ENCODE measurements at regions not wholly inside any gene's neighbourhood (a gene's known extent, or its start where the extent isn't known, plus 50 kb on each side); places are given as distances from the start of the nearest gene placed in this dataset.

- ChIA-PET POLR2A (no interaction called here), CTCF (no interaction called here)
- DNase-seq: no peak
- Histone ChIP-seq H3K36me3 (ENCODE audit: insufficient read depth, low read length) (no peaks in the 10 kb centered on the region), H3K4me1 (ENCODE audit: insufficient read depth, low read length) (no peaks in the 10 kb centered on the region), H3K27ac (ENCODE audit: low read depth, low read length) (no peak overlapping the region), H3K9me3 (ENCODE audit: low read length) (no peaks in the 10 kb centered on the region), H3K4me3 (ENCODE audit: low read length) (no peak overlapping the region), H3K27me3 (ENCODE audit: insufficient read depth, low read length, poor library complexity, severe bottlenecking) (no peaks in the 10 kb centered on the region)
- Mint-ChIP-seq H3K4me1 (no peaks in the 10 kb centered on the region), H3K36me3 (no peaks in the 10 kb centered on the region), H3K4me3 (no peak overlapping the region), H3K9me3 (peaks cover 0 to 4% (median 0%) of the 10 kb centered on the region in 5 donors), H3K27me3 (peaks cover 3 to 10% of the 10 kb centered on the region in 2 donors), H3K27ac (no peak overlapping the region)
These were observed 118.7 kb upstream of the FOXD3 start for GRCh38 chr1:63203641-63204040.

GRCh38 chr1:63205776-63206175 is 116.6 kb upstream of the FOXD3 start:
- no peak for DNase-seq
- CTCF ChIA-PET: no interaction called here
- Mint-ChIP-seq H3K36me3 (no peaks in the 10 kb centered on the region), H3K9me3 (peaks cover 0 to 4% (median 0%) of the 10 kb centered on the region in 5 donors), H3K4me1 (no peaks in the 10 kb centered on the region), H3K27ac (no peak overlapping the region), H3K27me3 (peaks cover 9 to 13% of the 10 kb centered on the region in 2 donors), H3K4me3 (no peak overlapping the region)
- no peaks in the 10 kb centered on the region for H3K4me1 ChIP-seq (ENCODE audit: insufficient read depth, low read length)
- no peak overlapping the region for H3K27ac ChIP-seq (ENCODE audit: low read depth, low read length)
- H3K27me3 ChIP-seq (ENCODE audit: insufficient read depth, low read length, poor library complexity, severe bottlenecking): no peaks in the 10 kb centered on the region
- H3K4me3 ChIP-seq (ENCODE audit: low read length): no peak overlapping the region
- H3K36me3 ChIP-seq (ENCODE audit: insufficient read depth, low read length): no peaks in the 10 kb centered on the region
- no peaks in the 10 kb centered on the region for H3K9me3 ChIP-seq (ENCODE audit: low read length)
- POLR2A ChIA-PET: no interaction called here

- POLR2A ChIA-PET: no interaction called here
- Histone ChIP-seq H3K4me3 (ENCODE audit: low read length) (no peak overlapping the region), H3K27ac (ENCODE audit: low read depth, low read length) (no peak overlapping the region), H3K36me3 (ENCODE audit: insufficient read depth, low read length) (no peaks in the 10 kb centered on the region), H3K9me3 (ENCODE audit: low read length) (no peaks in the 10 kb centered on the region), H3K4me1 (ENCODE audit: insufficient read depth, low read length) (no peaks in the 10 kb centered on the region), H3K27me3 (ENCODE audit: insufficient read depth, low read length, poor library complexity, severe bottlenecking) (no peaks in the 10 kb centered on the region)
- CTCF ChIA-PET: no interaction called here
- Mint-ChIP-seq H3K36me3 (no peaks in the 10 kb centered on the region), H3K27ac (no peak overlapping the region), H3K4me1 (no peaks in the 10 kb centered on the region), H3K9me3 (peaks cover 4 to 10% (median 7%) of the 10 kb centered on the region in 5 donors), H3K27me3 (peaks cover 3 to 11% of the 10 kb centered on the region in 2 donors), H3K4me3 (no peak overlapping the region)
- no peak for DNase-seq
These were observed 107.8 kb upstream of the FOXD3 start for GRCh38 chr1:63214553-63214952.

GRCh38 chr1:63223426-63223825 is 98.9 kb upstream of the FOXD3 start:
- no peak for DNase-seq
- Mint-ChIP-seq H3K36me3 (no peaks in the 10 kb centered on the region), H3K27me3 (peaks cover 2 to 11% of the 10 kb centered on the region in 2 donors), H3K9me3 (no peaks in the 10 kb centered on the region), H3K4me1 (no peaks in the 10 kb centered on the region), H3K27ac (no peak overlapping the region), H3K4me3 (no peak overlapping the region)
- no peaks in the 10 kb centered on the region for H3K9me3 ChIP-seq (ENCODE audit: low read length)
- CTCF ChIA-PET: no interaction called here
- H3K27ac ChIP-seq (ENCODE audit: low read depth, low read length): no peak overlapping the region
- no peaks in the 10 kb centered on the region for H3K36me3 ChIP-seq (ENCODE audit: insufficient read depth, low read length)
- no peaks in the 10 kb centered on the region for H3K27me3 ChIP-seq (ENCODE audit: insufficient read depth, low read length, poor library complexity, severe bottlenecking)
- POLR2A ChIA-PET: no interaction called here
- H3K4me3 ChIP-seq (ENCODE audit: low read length): no peak overlapping the region
- no peaks in the 10 kb centered on the region for H3K4me1 ChIP-seq (ENCODE audit: insufficient read depth, low read length)

- H3K27me3 ChIP-seq (ENCODE audit: insufficient read depth, low read length, poor library complexity, severe bottlenecking): no peaks in the 10 kb centered on the region
- H3K4me1 Mint-ChIP-seq: no peaks in the 10 kb centered on the region
- H3K9me3 ChIP-seq (ENCODE audit: low read length): no peaks in the 10 kb centered on the region
- H3K9me3 Mint-ChIP-seq: peaks cover 0 to 3% (median 1%) of the 10 kb centered on the region in 5 donors
- no peaks in the 10 kb centered on the region for H3K36me3 ChIP-seq (ENCODE audit: insufficient read depth, low read length)
- H3K27me3 Mint-ChIP-seq: no peaks in the 10 kb centered on the region
- no peak overlapping the region for H3K4me3 Mint-ChIP-seq
- no peak overlapping the region for H3K4me3 ChIP-seq (ENCODE audit: low read length)
- no peak for DNase-seq
- H3K27ac Mint-ChIP-seq: no peak overlapping the region
- CTCF ChIA-PET: no interaction called here
- no peak overlapping the region for H3K27ac ChIP-seq (ENCODE audit: low read depth, low read length)
- POLR2A ChIA-PET: no interaction called here
- no peaks in the 10 kb centered on the region for H3K4me1 ChIP-seq (ENCODE audit: insufficient read depth, low read length)
- H3K36me3 Mint-ChIP-seq: no peaks in the 10 kb centered on the region
These were observed 91.6 kb upstream of the FOXD3 start for GRCh38 chr1:63230722-63231121.

- H3K27me3 Mint-ChIP-seq: peaks cover 8 to 17% of the 10 kb centered on the region in 2 donors
- CTCF ChIA-PET: no interaction called here
- no peak for DNase-seq
These were observed 83.6 kb upstream of the FOXD3 start for GRCh38 chr1:63238721-63239120.

GRCh38 chr1:63245186-63245585 is 77.2 kb upstream of the FOXD3 start:
- DNase-seq: no peak
- H3K4me3 Mint-ChIP-seq: no peak overlapping the region
- Histone ChIP-seq H3K27me3 (ENCODE audit: insufficient read depth, low read length, poor library complexity, severe bottlenecking) (no peaks in the 10 kb centered on the region), H3K36me3 (ENCODE audit: insufficient read depth, low read length) (no peaks in the 10 kb centered on the region), H3K4me3 (ENCODE audit: low read length) (no peak overlapping the region), H3K4me1 (ENCODE audit: insufficient read depth, low read length) (no peaks in the 10 kb centered on the region), H3K27ac (ENCODE audit: low read depth, low read length) (no peak overlapping the region), H3K9me3 (ENCODE audit: low read length) (no peaks in the 10 kb centered on the region)
- POLR2A ChIA-PET: no interaction called here
- H3K27ac Mint-ChIP-seq: no peak overlapping the region
- no peaks in the 10 kb centered on the region for H3K4me1 Mint-ChIP-seq
- H3K9me3 Mint-ChIP-seq: peaks cover 0 to 6% (median 0%) of the 10 kb centered on the region in 5 donors
- CTCF ChIA-PET: no interaction called here
- H3K36me3 Mint-ChIP-seq: no peaks in the 10 kb centered on the region
- peaks cover 1 to 3% of the 10 kb centered on the region in 2 donors for H3K27me3 Mint-ChIP-seq

More at GRCh38 chr1:63238721-63239120, 83.6 kb upstream of the FOXD3 start:
- Histone ChIP-seq H3K4me1 (ENCODE audit: insufficient read depth, low read length) (no peaks in the 10 kb centered on the region), H3K4me3 (ENCODE audit: low read length) (no peak overlapping the region), H3K27ac (ENCODE audit: low read depth, low read length) (no peak overlapping the region), H3K27me3 (ENCODE audit: insufficient read depth, low read length, poor library complexity, severe bottlenecking) (no peaks in the 10 kb centered on the region), H3K9me3 (ENCODE audit: low read length) (no peaks in the 10 kb centered on the region), H3K36me3 (ENCODE audit: insufficient read depth, low read length) (no peaks in the 10 kb centered on the region)
- POLR2A ChIA-PET: no interaction called here
- no peaks in the 10 kb centered on the region for H3K4me1 Mint-ChIP-seq
- H3K27ac Mint-ChIP-seq: no peak overlapping the region
- H3K36me3 Mint-ChIP-seq: no peaks in the 10 kb centered on the region
- H3K4me3 Mint-ChIP-seq: no peak overlapping the region
- H3K9me3 Mint-ChIP-seq: peaks cover 1 to 5% (median 3%) of the 10 kb centered on the region in 5 donors

GRCh38 chr1:63248216-63248615 is 74.2 kb upstream of the FOXD3 start:
- Histone ChIP-seq H3K4me3 (ENCODE audit: low read length) (no peak overlapping the region), H3K36me3 (ENCODE audit: insufficient read depth, low read length) (no peaks in the 10 kb centered on the region), H3K27me3 (ENCODE audit: insufficient read depth, low read length, poor library complexity, severe bottlenecking) (no peaks in the 10 kb centered on the region), H3K4me1 (ENCODE audit: insufficient read depth, low read length) (no peaks in the 10 kb centered on the region), H3K27ac (ENCODE audit: low read depth, low read length) (no peak overlapping the region), H3K9me3 (ENCODE audit: low read length) (no peaks in the 10 kb centered on the region)
- no peaks in the 10 kb centered on the region for H3K4me1 Mint-ChIP-seq
- no peak overlapping the region for H3K27ac Mint-ChIP-seq
- POLR2A ChIA-PET: no interaction called here
- H3K4me3 Mint-ChIP-seq: no peak overlapping the region
- H3K36me3 Mint-ChIP-seq: no peaks in the 10 kb centered on the region
- no peak for DNase-seq
- CTCF ChIA-PET: no interaction called here
- peaks cover 0 to 6% (median 0%) of the 10 kb centered on the region in 5 donors for H3K9me3 Mint-ChIP-seq
- H3K27me3 Mint-ChIP-seq: peaks cover 1 to 3% of the 10 kb centered on the region in 2 donors

GRCh38 chr1:63255153-63255552 is 67.2 kb upstream of the FOXD3 start:
- Histone ChIP-seq H3K4me1 (ENCODE audit: insufficient read depth, low read length) (no peaks in the 10 kb centered on the region), H3K36me3 (ENCODE audit: insufficient read depth, low read length) (no peaks in the 10 kb centered on the region), H3K27me3 (ENCODE audit: insufficient read depth, low read length, poor library complexity, severe bottlenecking) (no peaks in the 10 kb centered on the region), H3K4me3 (ENCODE audit: low read length) (no peak overlapping the region), H3K9me3 (ENCODE audit: low read length) (no peaks in the 10 kb centered on the region), H3K27ac (ENCODE audit: low read depth, low read length) (no peak overlapping the region)
- CTCF ChIA-PET: no interaction called here
- no peak overlapping the region for H3K27ac Mint-ChIP-seq
- H3K9me3 Mint-ChIP-seq: no peaks in the 10 kb centered on the region
- no peaks in the 10 kb centered on the region for H3K36me3 Mint-ChIP-seq
- no peaks in the 10 kb centered on the region for H3K4me1 Mint-ChIP-seq
- no peak overlapping the region for H3K4me3 Mint-ChIP-seq
- H3K27me3 Mint-ChIP-seq: peaks cover 5 to 12% of the 10 kb centered on the region in 2 donors
- no peak for DNase-seq
- POLR2A ChIA-PET: no interaction called here

Measured in CD8-positive, alpha-beta memory T cell (primary cell).